Neural cell (in vitro differentiated cells): ENCODE measurements at regions not wholly inside any gene's neighbourhood (a gene's known extent, or its start where the extent isn't known, plus 50 kb on each side); places are given as distances from the start of the nearest gene placed in this dataset.

Experiments
- H2AFZ ChIP-seq: fragments of 200-600, 300-800 bp; sonication (generic), shearing (Covaris generic); 2 replicates; pipeline ENCODE4 v1.6.0; 2014; ENCODE audit warnings: low read depth, mild to moderate bottlenecking, antibody characterized with exemption, low read length, moderate library complexity
- H3F3A ChIP-seq: fragments of 200-600 bp; shearing (Covaris generic); 2 replicates; pipeline ENCODE4 v1.6.1; 2016; ENCODE audit warnings: mild to moderate bottlenecking, moderate library complexity, mixed read lengths, antibody characterized with exemption, low read length; ENCODE audit not compliant: insufficient read depth, poor library complexity, severe bottlenecking
- H3K27ac ChIP-seq: fragments of 200-600, 300-800 bp; sonication (generic), shearing (Covaris generic); 2 replicates; pipeline ENCODE4 v1.5.1; 2014; ENCODE audit warnings: mild to moderate bottlenecking, low read length, moderate library complexity
- H3K27me3 ChIP-seq: fragments of 300-800, 200-600 bp; sonication (generic), shearing (Covaris generic); 2 replicates; pipeline ENCODE4 v1.6.0; 2014; ENCODE audit warnings: mild to moderate bottlenecking, low read depth, low read length, moderate library complexity; ENCODE audit not compliant: insufficient read depth
- H3K36me3 ChIP-seq: fragments of 300-800, 200-600 bp; sonication (generic), shearing (Covaris generic); 2 replicates; pipeline ENCODE4 v1.5.1; 2014; ENCODE audit warnings: mild to moderate bottlenecking, antibody characterized with exemption, low read length, moderate library complexity; ENCODE audit not compliant: insufficient read depth
- H3K4me2 ChIP-seq: fragments of 300-800, 200-600 bp; sonication (generic), shearing (Covaris generic); 2 replicates; pipeline ENCODE4 v1.6.0; 2014; ENCODE audit warnings: mild to moderate bottlenecking, low read length
- H3K4me3 ChIP-seq: fragments of 300-800, 200-600 bp; sonication (generic), shearing (Covaris generic); 2 replicates; pipeline ENCODE4 v1.5.1; 2014; ENCODE audit warnings: mild to moderate bottlenecking, low read length, moderate library complexity
- H3K79me2 ChIP-seq: fragments of 200-600 bp; shearing (Covaris generic); replicated peaks from 2 replicates; pipeline ENCODE4 v1.6.0; 2014; ENCODE audit warnings: mild to moderate bottlenecking, low read length, moderate library complexity; ENCODE audit not compliant: insufficient read depth
- H3K9ac ChIP-seq: fragments of 300-800, 200-600 bp; sonication (generic), shearing (Covaris generic); 2 replicates; pipeline ENCODE4 v1.6.1; 2016; ENCODE audit warnings: mild to moderate bottlenecking, low read length, mixed read lengths
- H3K9me2 ChIP-seq: fragments of 200-600 bp; shearing (Covaris generic); 2 replicates; pipeline ENCODE4 v1.6.1; 2016; ENCODE audit warnings: mild to moderate bottlenecking, low read length, mixed read lengths; ENCODE audit not compliant: insufficient read depth
- H3K9me3 ChIP-seq: fragments of 200-600, 300-800 bp; sonication (generic), shearing (Covaris generic); 2 replicates; pipeline ENCODE4 v1.6.1; 2016; ENCODE audit warnings: mild to moderate bottlenecking, mixed run types, low read length, moderate library complexity, mixed read lengths
- H4K20me1 ChIP-seq: fragments of 200-600 bp; shearing (Covaris generic); 2 replicates; pipeline ENCODE4 v1.6.1; 2016; ENCODE audit warnings: mild to moderate bottlenecking, mixed run types; ENCODE audit not compliant: insufficient read depth
- CTCF ChIP-seq: fragments of 450-650 bp; IDR thresholded peaks from 2 replicates; pipeline ENCODE4 v1.5.1; 2014; ENCODE audit warnings: antibody characterized with exemption, mild to moderate bottlenecking, moderate library complexity; ENCODE audit not compliant: poor library complexity, severe bottlenecking
- EP300 ChIP-seq: fragments of 450-650 bp; conservative IDR thresholded peaks from 2 replicates; pipeline ENCODE4 v1.6.1; 2014; ENCODE audit warnings: antibody characterized with exemption, mild to moderate bottlenecking, moderate library complexity; ENCODE audit not compliant: poor library complexity, severe bottlenecking
- EZH2 ChIP-seq: fragments of 200-600, 300-800 bp; shearing (Covaris generic), sonication (generic); IDR thresholded peaks from 2 replicates; pipeline ENCODE4 v1.6.1; 2014; ENCODE audit warnings: antibody characterized with exemption, low read length, borderline replicate concordance, mild to moderate bottlenecking; ENCODE audit not compliant: insufficient read depth, poor library complexity, severe bottlenecking
- MXI1 ChIP-seq: fragments of 450-650 bp; conservative IDR thresholded peaks from 2 replicates; pipeline ENCODE4 v1.6.1; 2014; ENCODE audit warnings: antibody characterized with exemption, mild to moderate bottlenecking; ENCODE audit not compliant: poor library complexity, severe bottlenecking
- POLR2AphosphoS5 ChIP-seq: IDR thresholded peaks from 2 replicates; pipeline ENCODE4 v1.6.1; 2012
- RAD21 ChIP-seq: fragments of 450-650 bp; conservative IDR thresholded peaks from 2 replicates; pipeline ENCODE4 v1.6.1; 2014; ENCODE audit warnings: antibody characterized with exemption, mild to moderate bottlenecking, moderate library complexity
- REST ChIP-seq: IDR thresholded peaks from 2 replicates; pipeline ENCODE4 v1.6.1; 2012; ENCODE audit warnings: borderline replicate concordance
- SMC3 ChIP-seq: fragments of 450-650 bp; conservative IDR thresholded peaks from 2 replicates; pipeline ENCODE4 v1.6.1; 2014; ENCODE audit warnings: antibody characterized with exemption, mild to moderate bottlenecking, moderate library complexity; ENCODE audit not compliant: poor library complexity
- TAF1 ChIP-seq: IDR thresholded peaks from 2 replicates; pipeline ENCODE4 v1.6.1; 2012; ENCODE audit warnings: low read depth

- H3K27me3 ChIP-seq, result no peaks in the 10 kb centered on the region
- H3F3A ChIP-seq, result no peaks in the 10 kb centered on the region
- H3K79me2 ChIP-seq, result no peaks in the 10 kb centered on the region
- H3K9me3 ChIP-seq, result no peaks in the 10 kb centered on the region
- no peak overlapping the region for H3K27ac ChIP-seq
- no peaks in the 10 kb centered on the region for H3K36me3 ChIP-seq
- H3K4me3 ChIP-seq, result no peak overlapping the region
- H3K4me2 ChIP-seq, result no peak overlapping the region
- no peak overlapping the region for H3K9ac ChIP-seq
- no peak overlapping the region for H2AFZ ChIP-seq
- no peaks in the 10 kb centered on the region for H3K9me2 ChIP-seq
- TF ChIP-seq CTCF (no peak), EP300 (no peak), REST (no peak), TAF1 (no peak), MXI1 (no peak), RAD21 (no peak), POLR2AphosphoS5 (no peak), SMC3 (no peak), EZH2 (no peak)
- H4K20me1 ChIP-seq, result no peaks in the 10 kb centered on the region
Observed at GRCh38 chr14:42548349-42548748, 941.7 kb downstream of the LRFN5 start.

GRCh38 chr14:42545636-42546035 is 939.0 kb downstream of the LRFN5 start:
- Histone ChIP-seq H3K4me2 (no peak overlapping the region), H4K20me1 (no peaks in the 10 kb centered on the region), H2AFZ (no peak overlapping the region), H3K27me3 (no peaks in the 10 kb centered on the region), H3K27ac (no peak overlapping the region), H3K36me3 (no peaks in the 10 kb centered on the region), H3K9me3 (no peaks in the 10 kb centered on the region), H3K9ac (no peak overlapping the region), H3K79me2 (no peaks in the 10 kb centered on the region), H3K9me2 (no peaks in the 10 kb centered on the region), H3K4me3 (no peak overlapping the region), H3F3A (no peaks in the 10 kb centered on the region)
- TF ChIP-seq RAD21 (no peak), POLR2AphosphoS5 (no peak), EZH2 (no peak), CTCF (no peak), SMC3 (no peak), EP300 (no peak), MXI1 (no peak), TAF1 (no peak), REST (no peak)
